Suprapubic skin (tissue), 4 donors: ENCODE measurements at regions not wholly inside any gene's neighbourhood (a gene's known extent, or its start where the extent isn't known, plus 50 kb on each side); places are given as distances from the start of the nearest gene placed in this dataset.

Source experiments
- DNase-seq, 2 donors: peaks; one replicate each; pipeline ENCODE4 v3.0.0-alpha.2; 2019; ENCODE audit warnings: low spot score in 2 of 2
- H3K27ac ChIP-seq: fragments of 200-600 bp; sonication (generic); one replicate; pipeline ENCODE4 v1.5.1; 2019
- H3K27me3 ChIP-seq: fragments of 200-600 bp; sonication (generic); one replicate; pipeline ENCODE4 v1.5.1; 2019
- H3K36me3 ChIP-seq: fragments of 200-600 bp; sonication (generic); one replicate; pipeline ENCODE4 v1.5.1; 2019
- H3K4me1 ChIP-seq: fragments of 200-600 bp; sonication (generic); one replicate; pipeline ENCODE4 v1.5.1; 2019
- H3K4me3 ChIP-seq: fragments of 200-600 bp; sonication (generic); one replicate; pipeline ENCODE4 v1.5.1; 2019; ENCODE audit warnings: mild to moderate bottlenecking
- H3K9me3 ChIP-seq: fragments of 200-600 bp; sonication (generic); one replicate; pipeline ENCODE4 v1.5.1; 2019
- EP300 ChIP-seq: sonication (generic); formaldehyde crosslinking; IDR thresholded peaks from one replicate; pipeline ENCODE4 v1.6.1; 2017; ENCODE audit warnings: antibody characterized with exemption
- POLR2A ChIP-seq, 2 donors: fragments of 450-650 bp; IDR thresholded peaks; one replicate each; pipeline ENCODE4 v1.6.1; 2017; ENCODE audit warnings: antibody characterized with exemption in 2 of 2, mild to moderate bottlenecking in 2 of 2, moderate library complexity in 2 of 2
- POLR2AphosphoS5 ChIP-seq, 3 donors: sonication (generic); formaldehyde crosslinking; IDR thresholded peaks; one replicate each; pipeline ENCODE4 v1.6.1; 2017; ENCODE audit warnings: antibody characterized with exemption in 3 of 3
- WGBS: methylation state at CpG from one replicate; pipeline ENCODE4 v1.1.5; 2018; 5-methylcytosine and 5-hydroxymethylcytosine counted together
- TF ChIP-seq, protein P1 (sequence below), 2 donors: fragments of 200-600 bp in 1 of 2; fragments of 450-650 bp in 1 of 2; sonication (generic) in 1 of 2; IDR thresholded peaks; one replicate each; pipeline ENCODE4 v1.5.1; 2016 to 2019; ENCODE audit warnings: antibody characterized with exemption in 2 of 2, mild to moderate bottlenecking in 1 of 2, moderate library complexity in 1 of 2

DNA sequence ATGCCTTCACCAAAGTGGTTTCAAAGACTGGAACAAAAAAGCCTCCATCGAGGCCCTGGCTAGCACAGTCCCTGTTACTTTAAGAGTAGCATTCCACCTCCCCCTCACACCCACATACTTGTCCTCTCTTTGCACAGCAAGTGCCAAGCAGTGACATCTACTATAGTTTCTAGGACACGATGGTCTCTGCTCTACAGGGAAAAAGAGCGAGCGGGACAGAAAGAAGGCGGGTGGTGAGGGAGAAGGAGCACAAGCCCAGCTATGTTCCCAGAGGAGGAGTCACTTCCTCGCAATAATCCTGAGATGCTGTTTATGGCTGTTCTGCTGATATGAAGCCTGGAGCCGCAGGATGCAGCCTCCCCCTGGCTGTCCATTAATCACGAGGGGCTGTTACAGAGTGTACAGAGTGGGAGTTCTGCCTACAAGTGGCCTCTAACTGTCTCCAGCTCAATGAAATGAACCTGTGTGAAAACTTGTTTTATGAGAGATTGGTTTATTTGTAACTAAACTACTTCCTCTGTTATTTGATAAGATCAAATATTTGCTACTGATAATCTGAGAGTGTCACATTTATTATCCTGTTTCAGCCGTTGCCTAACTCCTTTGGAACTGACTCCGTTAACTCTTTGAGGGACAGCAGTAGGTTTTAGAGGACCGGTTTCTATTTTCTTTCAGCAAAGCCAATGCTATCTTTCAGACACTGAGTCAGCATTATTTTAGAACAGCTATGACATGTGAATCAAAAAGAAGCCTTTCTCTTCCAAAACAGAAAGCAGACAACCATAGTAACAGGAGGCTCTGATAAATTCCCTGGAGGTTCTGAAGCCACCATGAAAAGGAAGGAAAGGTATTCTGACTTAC is 208.0 kb downstream of the SPRY2 start:
- Histone ChIP-seq H3K36me3 (no peaks in the 10 kb centered on the region), H3K4me3 (peak overlapping the region; percentile 24), H3K9me3 (no peaks in the 10 kb centered on the region), H3K4me1 (peaks cover 26% of the 10 kb centered on the region), H3K27ac (peak overlapping the region; percentile 52), H3K27me3 (no peaks in the 10 kb centered on the region)
- peak in 1 of 3 donors; percentile 33 for TF ChIP-seq POLR2AphosphoS5 (IDR thresholded peaks at IDR 0.05)
- TF ChIP-seq, protein P1, sequence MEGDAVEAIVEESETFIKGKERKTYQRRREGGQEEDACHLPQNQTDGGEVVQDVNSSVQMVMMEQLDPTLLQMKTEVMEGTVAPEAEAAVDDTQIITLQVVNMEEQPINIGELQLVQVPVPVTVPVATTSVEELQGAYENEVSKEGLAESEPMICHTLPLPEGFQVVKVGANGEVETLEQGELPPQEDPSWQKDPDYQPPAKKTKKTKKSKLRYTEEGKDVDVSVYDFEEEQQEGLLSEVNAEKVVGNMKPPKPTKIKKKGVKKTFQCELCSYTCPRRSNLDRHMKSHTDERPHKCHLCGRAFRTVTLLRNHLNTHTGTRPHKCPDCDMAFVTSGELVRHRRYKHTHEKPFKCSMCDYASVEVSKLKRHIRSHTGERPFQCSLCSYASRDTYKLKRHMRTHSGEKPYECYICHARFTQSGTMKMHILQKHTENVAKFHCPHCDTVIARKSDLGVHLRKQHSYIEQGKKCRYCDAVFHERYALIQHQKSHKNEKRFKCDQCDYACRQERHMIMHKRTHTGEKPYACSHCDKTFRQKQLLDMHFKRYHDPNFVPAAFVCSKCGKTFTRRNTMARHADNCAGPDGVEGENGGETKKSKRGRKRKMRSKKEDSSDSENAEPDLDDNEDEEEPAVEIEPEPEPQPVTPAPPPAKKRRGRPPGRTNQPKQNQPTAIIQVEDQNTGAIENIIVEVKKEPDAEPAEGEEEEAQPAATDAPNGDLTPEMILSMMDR (IDR thresholded peaks at IDR 0.05) = no peak
- no peak for TF ChIP-seq EP300
- no peak for TF ChIP-seq POLR2A (IDR thresholded peaks at IDR 0.05)
- 32% methylated on average over 11 of the region's 11 CpGs for WGBS
- peak in 1 of 2 donors; percentile 60 for DNase-seq

DNA sequence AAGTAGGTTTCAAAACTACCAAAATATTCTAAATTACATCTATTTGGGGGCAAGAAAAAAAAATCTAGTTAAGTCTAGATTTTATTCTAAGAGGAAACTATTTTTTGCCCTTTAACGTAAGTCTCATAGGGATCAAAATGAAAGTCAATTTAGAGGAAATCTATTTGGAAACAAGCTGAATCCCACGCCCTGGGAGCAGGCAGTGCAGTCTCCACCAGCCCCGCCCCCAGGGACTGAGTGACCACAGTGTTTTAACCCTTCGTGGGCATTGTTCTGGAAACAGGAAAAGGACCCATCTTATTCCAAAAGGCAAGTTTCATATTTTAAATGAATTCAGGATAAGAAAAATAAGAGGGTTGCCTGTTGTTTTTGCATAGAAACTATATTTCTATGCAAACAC is 209.7 kb downstream of the SPRY2 start:
- H3K36me3 ChIP-seq = no peaks in the 10 kb centered on the region
- no peaks in the 10 kb centered on the region for H3K27me3 ChIP-seq
- peaks cover 26% of the 10 kb centered on the region for H3K4me1 ChIP-seq
- 29% methylated on average over 4 of the region's 4 CpGs for WGBS
- H3K4me3 ChIP-seq = peak overlapping the region; percentile 29
- H3K27ac ChIP-seq = peak overlapping the region; percentile 20
- peak; percentile 66 to 80 for DNase-seq
- TF ChIP-seq POLR2A (IDR thresholded peaks at IDR 0.05) (no peak), EP300 (no peak), POLR2AphosphoS5 (IDR thresholded peaks at IDR 0.05) (no peak)
- H3K9me3 ChIP-seq = no peaks in the 10 kb centered on the region

DNA sequence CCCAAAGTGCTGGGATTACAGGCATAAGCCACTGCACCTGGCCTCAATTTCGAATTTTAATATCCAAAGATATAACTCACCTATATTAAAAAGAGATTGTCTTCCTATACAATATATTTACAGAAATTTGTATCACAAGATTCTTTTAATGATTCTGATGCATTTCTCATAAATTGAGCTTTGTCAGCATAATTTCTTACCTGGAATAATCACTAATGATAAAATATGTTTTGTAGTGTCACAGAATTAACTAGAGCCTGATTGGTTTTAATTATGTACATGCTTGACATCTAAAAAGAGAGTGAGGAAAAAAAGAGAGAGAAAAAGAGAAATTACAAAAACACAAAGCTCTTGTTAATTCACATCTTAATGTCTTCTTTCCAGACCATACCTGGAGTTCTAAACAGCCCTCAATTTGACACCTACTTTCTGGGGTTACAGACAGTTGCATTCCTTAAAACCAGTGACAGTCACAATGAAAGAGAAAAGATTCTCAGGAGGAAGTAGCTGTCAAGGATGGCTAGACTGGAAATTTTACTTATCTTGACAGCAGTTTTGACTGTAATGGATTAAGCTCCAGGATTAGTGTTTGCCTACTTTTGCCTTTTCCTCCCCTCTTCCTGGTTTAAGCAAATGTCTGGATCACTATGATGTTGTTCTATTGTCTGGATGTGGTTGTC is 214.4 kb downstream of the SPRY2 start:
- 74% methylated on average over 1 of the region's 1 CpG for WGBS
- H3K9me3 ChIP-seq = no peaks in the 10 kb centered on the region
- TF ChIP-seq EP300 = no peak
- TF ChIP-seq, protein P1 (IDR thresholded peaks at IDR 0.05) = no peak

DNA sequence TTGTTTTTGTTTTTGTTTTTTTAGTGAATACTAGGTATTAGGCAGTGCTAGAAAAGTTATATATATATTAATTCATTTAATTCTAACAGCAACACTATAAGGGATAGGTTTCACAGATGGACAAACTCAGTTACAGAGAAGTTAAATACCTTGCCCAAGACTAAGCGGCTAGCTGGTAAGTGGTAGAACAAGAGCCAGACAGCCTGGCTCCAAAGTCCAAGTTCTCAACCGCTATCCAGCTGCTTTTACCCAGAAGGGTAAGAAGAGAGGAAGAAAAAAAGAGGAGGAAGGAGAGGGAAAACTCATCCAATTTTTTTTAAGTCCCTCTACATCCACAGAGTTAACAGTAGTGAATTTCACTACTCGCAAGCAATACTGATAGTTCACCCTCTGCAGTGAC is 217.0 kb downstream of the SPRY2 start:
- Histone ChIP-seq H3K4me1 (no peaks in the 10 kb centered on the region), H3K36me3 (no peaks in the 10 kb centered on the region), H3K27ac (no peak overlapping the region), H3K4me3 (no peak overlapping the region), H3K9me3 (no peaks in the 10 kb centered on the region), H3K27me3 (no peaks in the 10 kb centered on the region)
- TF ChIP-seq, protein P1 (IDR thresholded peaks at IDR 0.05) = no peak
- DNase-seq = no peak
- 98% methylated on average over 3 of the region's 3 CpGs for WGBS

More for the DNA sequence above, 214.4 kb downstream of the SPRY2 start:
- Histone ChIP-seq H3K4me3 (no peak overlapping the region), H3K4me1 (peaks cover 4% of the 10 kb centered on the region), H3K27ac (no peak overlapping the region), H3K36me3 (no peaks in the 10 kb centered on the region), H3K27me3 (no peaks in the 10 kb centered on the region)
- DNase-seq = no peak

DNA sequence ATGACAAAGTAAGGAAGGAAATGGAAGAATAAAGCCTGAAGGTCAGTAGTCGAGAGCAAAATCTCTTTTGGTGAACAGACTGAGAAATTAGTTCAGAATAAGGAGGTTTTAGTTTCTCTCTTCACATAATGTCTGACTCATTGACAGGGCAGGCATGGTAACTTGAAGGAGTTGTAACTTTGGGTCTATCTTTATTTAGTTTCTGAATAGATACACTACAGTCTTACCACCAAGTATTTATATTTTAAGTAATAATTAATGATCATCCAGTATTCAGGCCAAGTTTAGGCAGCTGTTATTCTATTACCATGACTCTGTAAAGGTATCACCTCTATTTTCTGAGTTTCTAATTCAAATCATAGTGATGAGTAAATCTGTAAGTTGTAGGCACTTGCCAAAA is 219.9 kb downstream of the SPRY2 start:
- 82% methylated on average over 1 of the region's 1 CpG for WGBS
- no peaks in the 10 kb centered on the region for H3K36me3 ChIP-seq
- H3K27ac ChIP-seq = no peak overlapping the region
- no peaks in the 10 kb centered on the region for H3K27me3 ChIP-seq
- DNase-seq = no peak
- TF ChIP-seq POLR2AphosphoS5 (IDR thresholded peaks at IDR 0.05) (no peak), POLR2A (IDR thresholded peaks at IDR 0.05) (no peak), EP300 (no peak)
- TF ChIP-seq, protein P1 (IDR thresholded peaks at IDR 0.05) = no peak
- no peaks in the 10 kb centered on the region for H3K9me3 ChIP-seq
- H3K4me3 ChIP-seq = no peak overlapping the region
- H3K4me1 ChIP-seq = no peaks in the 10 kb centered on the region
